Body of pancreas (tissue), 4 donors: ENCODE measurements at regions not wholly inside any gene's neighbourhood (a gene's known extent, or its start where the extent isn't known, plus 50 kb on each side); places are given as distances from the start of the nearest gene placed in this dataset.

ENCODE experiments used
- ATAC-seq: fragments of 150-250 bp; one replicate; pipeline ENCODE4 v1.9.1; 2016
- DNase-seq, 4 donors: peaks; one replicate each; pipeline ENCODE4 v3.0.0-alpha.2; 2019
- H3K27ac ChIP-seq, 4 donors: fragments of 200-600 bp; sonication (generic); 1 replicate in 3 of 4; 2 replicates in 1 of 4; pipeline versions ENCODE4 v1.5.1 to v1.6.1; 2016 to 2019; ENCODE audit warnings: mild to moderate bottlenecking in 1 of 4, mixed read lengths in 1 of 4, moderate library complexity in 1 of 4
- H3K27me3 ChIP-seq, 2 donors: fragments of 200-600 bp; sonication (generic); one replicate each; pipeline ENCODE4 v1.6.0; 2016; ENCODE audit warnings: mild to moderate bottlenecking in 1 of 2
- H3K36me3 ChIP-seq, 2 donors: fragments of 200-600 bp; sonication (generic); replicated peaks in 1 of 2; 2 replicates each; pipeline ENCODE4 v1.5.1; 2016; ENCODE audit warnings: low read depth in 2 of 2; ENCODE audit not compliant: insufficient read depth in 1 of 2
- H3K4me1 ChIP-seq: fragments of 200-600 bp; sonication (generic); one replicate; pipeline ENCODE4 v1.6.0; 2016
- H3K4me3 ChIP-seq, 2 donors: fragments of 200-600 bp; sonication (generic); 1 replicate in 1 of 2; 2 replicates in 1 of 2; pipeline ENCODE4 v1.5.1; 2016 to 2019
- H3K9me3 ChIP-seq, 3 donors: fragments of 200-600 bp; sonication (generic); 1 replicate in 2 of 3; 2 replicates in 1 of 3; pipeline ENCODE4 v1.5.1; 2016
- POLR2A ChIP-seq, 3 donors: fragments of 450-650 bp; IDR thresholded peaks; one replicate each; pipeline ENCODE4 v1.6.1; 2016; ENCODE audit warnings: antibody characterized with exemption in 3 of 3, mild to moderate bottlenecking in 2 of 3
- WGBS, 2 donors: methylation state at CpG; one replicate each; pipeline ENCODE4 v1.1.5; 2017; 5-methylcytosine and 5-hydroxymethylcytosine counted together
- intact Hi-C: fragments of 100-400 bp; cut with DNase I; formaldehyde crosslinking; loops from one replicate; pipeline ENCODE4 v1.15.1; 2023
- TF ChIP-seq, protein P1 (sequence below), 7 experiments: fragments of 450-650 bp in 4 of 7; fragments of 200-600 bp in 3 of 7; sonication (generic) in 3 of 7; IDR thresholded peaks; one replicate each; pipeline ENCODE4 v1.5.1; 2016 to 2019; ENCODE audit warnings: antibody characterized with exemption in 7 of 7

DNA sequence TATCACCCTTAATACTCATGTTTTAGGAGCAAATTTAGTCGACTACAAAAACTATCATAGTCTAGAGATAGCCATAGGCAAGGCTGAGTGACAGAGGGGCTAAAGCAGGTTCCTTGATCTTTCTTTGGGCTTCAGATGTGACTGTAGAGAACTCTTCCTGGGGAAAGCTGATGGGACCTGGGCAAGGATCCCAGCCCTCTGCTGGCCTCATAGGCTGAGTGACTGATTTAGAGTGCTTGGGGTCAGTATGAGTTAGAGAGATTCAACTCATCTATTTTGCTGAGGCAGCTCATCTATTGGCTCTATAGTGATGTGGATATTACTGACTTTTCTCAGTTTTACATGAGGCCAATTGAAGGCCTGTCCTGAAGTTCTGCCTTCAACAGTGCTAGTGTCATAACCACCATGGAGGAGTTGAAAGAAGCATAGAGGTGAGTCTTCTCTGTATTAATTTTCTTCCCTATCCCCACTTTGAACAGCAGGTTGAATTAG, 81.6 kb downstream of the SAMD9 start:
- TF ChIP-seq POLR2A (IDR thresholded peaks at IDR 0.05), result no peak
- TF ChIP-seq, protein P1, sequence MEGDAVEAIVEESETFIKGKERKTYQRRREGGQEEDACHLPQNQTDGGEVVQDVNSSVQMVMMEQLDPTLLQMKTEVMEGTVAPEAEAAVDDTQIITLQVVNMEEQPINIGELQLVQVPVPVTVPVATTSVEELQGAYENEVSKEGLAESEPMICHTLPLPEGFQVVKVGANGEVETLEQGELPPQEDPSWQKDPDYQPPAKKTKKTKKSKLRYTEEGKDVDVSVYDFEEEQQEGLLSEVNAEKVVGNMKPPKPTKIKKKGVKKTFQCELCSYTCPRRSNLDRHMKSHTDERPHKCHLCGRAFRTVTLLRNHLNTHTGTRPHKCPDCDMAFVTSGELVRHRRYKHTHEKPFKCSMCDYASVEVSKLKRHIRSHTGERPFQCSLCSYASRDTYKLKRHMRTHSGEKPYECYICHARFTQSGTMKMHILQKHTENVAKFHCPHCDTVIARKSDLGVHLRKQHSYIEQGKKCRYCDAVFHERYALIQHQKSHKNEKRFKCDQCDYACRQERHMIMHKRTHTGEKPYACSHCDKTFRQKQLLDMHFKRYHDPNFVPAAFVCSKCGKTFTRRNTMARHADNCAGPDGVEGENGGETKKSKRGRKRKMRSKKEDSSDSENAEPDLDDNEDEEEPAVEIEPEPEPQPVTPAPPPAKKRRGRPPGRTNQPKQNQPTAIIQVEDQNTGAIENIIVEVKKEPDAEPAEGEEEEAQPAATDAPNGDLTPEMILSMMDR (IDR thresholded peaks at IDR 0.05), result no peak
- intact Hi-C loops, result no loop called here
- Histone ChIP-seq H3K9me3 (no peaks in the 10 kb centered on the region), H3K27me3 (no peaks in the 10 kb centered on the region), H3K4me1 (no peaks in the 10 kb centered on the region), H3K4me3 (no peak overlapping the region), H3K27ac (no peak overlapping the region), H3K36me3 (no peaks in the 10 kb centered on the region)
- ATAC-seq (no peak), DNase-seq (no peak)
- 41 to 67% methylated on average over 1 of the region's 1 CpG for WGBS, 2 donors

DNA sequence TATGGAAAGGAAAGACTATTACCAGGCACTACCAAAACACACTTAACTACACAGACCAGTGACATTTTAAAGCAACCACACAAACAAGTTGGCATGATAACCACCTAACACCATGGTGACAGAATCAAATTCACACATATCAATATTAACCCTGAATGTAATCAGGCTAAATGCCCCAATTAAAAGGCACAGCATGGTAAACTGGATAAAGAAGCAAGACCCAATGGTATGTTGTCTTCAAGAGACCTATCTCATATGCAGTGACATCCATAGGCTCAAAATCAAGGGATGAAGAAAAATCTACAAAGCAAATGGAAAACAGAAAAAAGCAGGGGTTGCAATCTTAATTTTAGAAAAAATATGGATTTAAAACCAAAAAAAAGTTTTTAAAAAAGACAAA, 86.0 kb downstream of the SAMD9 start:
- Histone ChIP-seq H3K4me1 (no peaks in the 10 kb centered on the region), H3K9me3 (no peaks in the 10 kb centered on the region), H3K27me3 (no peaks in the 10 kb centered on the region), H3K27ac (no peak overlapping the region), H3K36me3 (no peaks in the 10 kb centered on the region), H3K4me3 (no peak overlapping the region)
- no peak for DNase-seq
- intact Hi-C loops, result no loop called here
- TF ChIP-seq, protein P1 (IDR thresholded peaks at IDR 0.05), result no peak
- no peak for TF ChIP-seq POLR2A (IDR thresholded peaks at IDR 0.05)
- no peak for ATAC-seq

DNA sequence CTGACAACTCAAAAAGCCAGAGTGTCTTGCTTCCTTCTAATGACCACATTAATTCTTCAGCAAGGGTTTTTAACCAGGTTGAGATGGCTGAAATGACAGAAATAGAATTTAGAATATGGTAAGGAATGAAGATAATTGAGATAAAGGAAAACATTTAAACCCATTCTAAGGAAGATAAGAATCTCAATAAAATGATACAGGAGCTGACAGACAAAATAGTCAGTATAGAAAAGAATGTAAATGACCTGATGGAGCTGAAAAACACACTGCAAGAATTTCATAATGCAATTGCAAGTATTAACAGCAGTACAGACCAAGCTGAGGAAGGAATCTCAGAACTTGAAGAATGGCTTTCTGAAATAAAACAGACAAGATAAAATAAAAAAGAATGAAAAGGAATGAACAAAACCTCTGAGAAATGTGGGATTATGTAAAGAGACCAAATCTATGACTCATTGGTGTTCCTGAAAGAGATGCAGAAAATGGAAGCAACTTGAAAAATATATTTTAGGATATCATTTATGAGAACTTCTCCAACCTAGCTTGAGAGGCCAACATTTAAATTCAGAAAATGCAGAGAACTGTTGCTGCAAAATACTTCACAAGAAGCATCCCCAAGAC, 87.1 kb downstream of the SAMD9 start:
- no peak for TF ChIP-seq POLR2A (IDR thresholded peaks at IDR 0.05)
- TF ChIP-seq, protein P1 (IDR thresholded peaks at IDR 0.05), result no peak
- H3K27me3 ChIP-seq, result no peaks in the 10 kb centered on the region
- H3K4me3 ChIP-seq, result no peak overlapping the region
- no peaks in the 10 kb centered on the region for H3K9me3 ChIP-seq
- ATAC-seq (no peak), DNase-seq (no peak)
- intact Hi-C loops, result no loop called here
- no peak overlapping the region for H3K27ac ChIP-seq
- H3K4me1 ChIP-seq, result no peaks in the 10 kb centered on the region
- no peaks in the 10 kb centered on the region for H3K36me3 ChIP-seq

DNA sequence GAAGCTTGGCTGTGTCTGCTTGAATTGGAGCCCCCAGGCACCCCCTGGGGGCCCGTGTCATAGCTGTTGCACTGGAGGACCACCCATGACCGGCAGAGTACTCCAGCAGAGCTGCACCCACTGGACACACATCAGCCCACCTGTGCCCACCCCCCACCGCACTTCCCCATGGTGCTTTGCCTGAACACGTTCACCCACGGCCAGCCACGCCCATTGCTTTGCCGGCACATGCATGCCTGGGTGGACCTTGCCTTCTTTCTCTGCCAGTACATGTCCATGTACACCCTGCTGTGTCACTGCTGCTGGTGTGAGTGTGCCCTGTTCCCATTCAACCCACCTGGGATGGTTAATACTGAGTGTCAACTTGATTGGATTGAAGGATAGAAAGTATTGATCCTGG, 88.7 kb downstream of the SAMD9 start:
- no peaks in the 10 kb centered on the region for H3K4me1 ChIP-seq
- H3K36me3 ChIP-seq, result no peaks in the 10 kb centered on the region
- H3K9me3 ChIP-seq, result no peaks in the 10 kb centered on the region
- WGBS, 2 donors, result 74 to 86% methylated on average over 7 of the region's 7 CpGs
- no peak overlapping the region for H3K4me3 ChIP-seq
- no peak overlapping the region for H3K27ac ChIP-seq
- ATAC-seq (no peak), DNase-seq (no peak)
- H3K27me3 ChIP-seq, result no peaks in the 10 kb centered on the region
- TF ChIP-seq, protein P1 (IDR thresholded peaks at IDR 0.05), result no peak
- TF ChIP-seq POLR2A (IDR thresholded peaks at IDR 0.05), result no peak
- intact Hi-C loops, result no loop called here

DNA sequence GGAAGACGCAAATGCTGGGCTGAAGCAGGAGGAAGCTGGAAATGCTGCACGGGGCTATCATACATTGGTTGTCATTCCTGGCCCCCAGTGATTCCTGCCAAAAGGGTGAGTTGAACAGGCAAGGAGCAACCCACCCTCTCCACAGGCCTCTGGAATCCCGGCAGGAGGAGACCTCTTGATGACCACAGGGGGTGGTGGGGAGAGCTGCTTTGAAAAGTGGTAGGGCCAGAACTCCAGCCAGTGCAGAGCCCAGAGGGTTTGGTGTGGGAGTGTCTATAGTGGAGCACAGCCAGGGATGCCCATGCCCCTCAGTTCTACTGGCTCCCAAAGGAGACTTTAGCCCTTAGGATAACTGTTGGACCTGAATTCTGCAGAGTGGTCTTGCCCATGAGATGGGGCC, 89.2 kb downstream of the SAMD9 start:
- intact Hi-C loops, result no loop called here
- 69 to 71% methylated on average over 3 of the region's 3 CpGs for WGBS, 2 donors
- Histone ChIP-seq H3K9me3 (no peaks in the 10 kb centered on the region), H3K27me3 (no peaks in the 10 kb centered on the region), H3K4me1 (no peaks in the 10 kb centered on the region), H3K36me3 (no peaks in the 10 kb centered on the region), H3K4me3 (no peak overlapping the region), H3K27ac (no peak overlapping the region)
- TF ChIP-seq, protein P1 (IDR thresholded peaks at IDR 0.05), result no peak
- TF ChIP-seq POLR2A (IDR thresholded peaks at IDR 0.05), result no peak
- ATAC-seq (no peak), DNase-seq (no peak)
